ENCODE measurements at regions not wholly inside any gene's neighbourhood (a gene's known extent, or its start where the extent isn't known, plus 50 kb on each side); places are given as distances from the start of the nearest gene placed in this dataset.

DNA sequence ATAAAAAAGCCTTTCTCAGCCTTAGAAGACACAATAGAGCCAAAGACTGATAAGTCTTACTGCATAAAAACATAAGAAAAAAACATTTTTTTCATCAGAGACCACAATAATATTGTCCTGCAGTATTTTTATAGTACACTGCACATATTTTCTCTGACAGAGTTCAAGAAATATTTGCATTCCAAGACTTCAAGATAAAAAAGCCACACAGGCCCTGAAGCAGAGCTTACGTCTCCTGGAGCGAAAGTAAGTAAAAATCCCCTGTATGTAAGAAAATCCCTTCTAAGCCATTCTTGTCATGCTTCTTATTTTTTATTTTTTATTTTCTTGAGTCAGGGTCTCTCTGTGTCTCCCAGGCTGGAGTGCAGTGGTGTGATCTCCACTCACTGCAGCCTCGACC lies 755.9 kb downstream of the LIG4 start:
- no peak for ATAC-seq
- intact Hi-C loops (cut with DNase I), result no loop called here
- TF ChIP-seq, protein P1, sequence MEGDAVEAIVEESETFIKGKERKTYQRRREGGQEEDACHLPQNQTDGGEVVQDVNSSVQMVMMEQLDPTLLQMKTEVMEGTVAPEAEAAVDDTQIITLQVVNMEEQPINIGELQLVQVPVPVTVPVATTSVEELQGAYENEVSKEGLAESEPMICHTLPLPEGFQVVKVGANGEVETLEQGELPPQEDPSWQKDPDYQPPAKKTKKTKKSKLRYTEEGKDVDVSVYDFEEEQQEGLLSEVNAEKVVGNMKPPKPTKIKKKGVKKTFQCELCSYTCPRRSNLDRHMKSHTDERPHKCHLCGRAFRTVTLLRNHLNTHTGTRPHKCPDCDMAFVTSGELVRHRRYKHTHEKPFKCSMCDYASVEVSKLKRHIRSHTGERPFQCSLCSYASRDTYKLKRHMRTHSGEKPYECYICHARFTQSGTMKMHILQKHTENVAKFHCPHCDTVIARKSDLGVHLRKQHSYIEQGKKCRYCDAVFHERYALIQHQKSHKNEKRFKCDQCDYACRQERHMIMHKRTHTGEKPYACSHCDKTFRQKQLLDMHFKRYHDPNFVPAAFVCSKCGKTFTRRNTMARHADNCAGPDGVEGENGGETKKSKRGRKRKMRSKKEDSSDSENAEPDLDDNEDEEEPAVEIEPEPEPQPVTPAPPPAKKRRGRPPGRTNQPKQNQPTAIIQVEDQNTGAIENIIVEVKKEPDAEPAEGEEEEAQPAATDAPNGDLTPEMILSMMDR (IDR thresholded peaks at IDR 0.05), result no peak

DNA sequence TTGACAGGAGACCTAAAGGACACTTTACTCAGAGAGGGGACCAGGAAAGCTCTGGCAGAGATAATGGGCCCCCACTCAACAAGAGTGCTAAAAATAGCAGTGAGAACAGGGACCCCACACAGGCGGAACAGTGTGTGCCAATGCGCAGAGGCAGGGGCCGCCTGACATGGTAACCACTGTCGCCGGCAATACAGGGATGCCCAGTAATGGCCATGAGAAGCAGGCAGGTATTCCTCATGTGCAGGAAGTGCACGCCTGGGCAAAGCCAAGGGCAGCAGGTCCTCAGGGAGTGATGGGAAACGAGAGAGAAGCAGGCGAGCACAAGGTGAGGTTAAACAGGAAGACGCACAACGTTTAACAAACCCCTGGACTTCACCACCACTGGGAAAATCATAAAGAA lies 757.1 kb downstream of the LIG4 start:
- H3K4me3 ChIP-seq, result no peak overlapping the region
- H3K27me3 ChIP-seq, result no peaks in the 10 kb centered on the region
- H3K36me3 ChIP-seq, result no peaks in the 10 kb centered on the region
- ATAC-seq (no peak), DNase-seq (peak in 1 of 4 donors; percentile 50)
- intact Hi-C loops (cut with DNase I), result no loop called here
- TF ChIP-seq, protein P1 (IDR thresholded peaks at IDR 0.05), result no peak
- no peak overlapping the region for H3K27ac ChIP-seq
- peaks cover 0 to 11% of the 10 kb centered on the region in 2 donors for H3K9me3 ChIP-seq
- no peaks in the 10 kb centered on the region for H3K4me1 ChIP-seq

More for the DNA sequence above, 755.9 kb downstream of the LIG4 start:
- Histone ChIP-seq H3K27ac (no peak overlapping the region), H3K4me3 (no peak overlapping the region), H3K36me3 (no peaks in the 10 kb centered on the region), H3K27me3 (no peaks in the 10 kb centered on the region), H3K9me3 (no peaks in the 10 kb centered on the region), H3K4me1 (no peaks in the 10 kb centered on the region)
- no peak for DNase-seq

DNA sequence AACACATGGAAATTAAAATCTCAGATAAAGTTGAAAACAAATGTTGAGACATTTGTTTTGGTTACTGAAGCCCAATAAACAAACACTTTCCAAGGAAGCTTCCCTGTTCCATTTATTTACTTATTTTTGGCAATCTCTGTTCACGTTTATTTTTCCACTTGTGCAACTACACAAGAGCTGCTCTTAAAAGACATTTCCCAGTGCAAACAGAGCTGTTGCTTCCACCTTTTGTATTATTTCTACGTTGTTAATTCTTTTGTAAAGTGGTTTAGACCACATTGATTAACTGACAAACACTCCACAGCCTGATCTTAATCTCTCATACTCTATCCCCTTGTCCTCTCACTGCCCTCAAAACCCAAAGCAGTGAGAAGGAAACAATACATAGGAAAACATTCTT lies 757.6 kb downstream of the LIG4 start:
- intact Hi-C loops (cut with DNase I), result no loop called here
- Histone ChIP-seq H3K9me3 (peaks cover 0 to 16% of the 10 kb centered on the region in 2 donors), H3K4me3 (no peak overlapping the region), H3K36me3 (no peaks in the 10 kb centered on the region), H3K4me1 (no peaks in the 10 kb centered on the region), H3K27ac (no peak overlapping the region), H3K27me3 (no peaks in the 10 kb centered on the region)
- no peak for ATAC-seq
- TF ChIP-seq, protein P1 (IDR thresholded peaks at IDR 0.05), result no peak
- peak in 1 of 4 donors; percentile 19 for DNase-seq

DNA sequence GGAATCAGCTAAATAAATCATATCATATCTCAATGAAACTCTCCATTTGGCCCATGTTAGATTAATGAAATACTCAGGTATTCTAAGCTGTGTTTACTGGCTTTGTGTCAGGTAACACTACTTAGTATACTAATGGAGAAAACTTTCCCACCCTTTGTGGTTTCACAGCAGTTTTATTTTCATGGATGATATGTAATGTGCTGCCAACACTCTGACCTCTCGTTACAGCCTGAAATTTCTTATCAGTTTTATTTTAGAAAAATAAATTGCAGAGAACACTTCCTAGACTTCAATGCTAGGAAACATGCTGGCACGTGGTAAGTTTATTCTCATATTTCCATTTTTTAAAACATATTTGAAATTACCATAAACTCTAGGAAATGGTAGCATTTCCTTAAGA lies 758.9 kb downstream of the LIG4 start:
- intact Hi-C loops (cut with DNase I), result no loop called here
- TF ChIP-seq, protein P1 (IDR thresholded peaks at IDR 0.05), result no peak
- H3K4me1 ChIP-seq, result no peaks in the 10 kb centered on the region
- no peaks in the 10 kb centered on the region for H3K36me3 ChIP-seq
- DNase-seq (no peak), ATAC-seq (no peak)
- no peak overlapping the region for H3K4me3 ChIP-seq
- H3K27me3 ChIP-seq, result no peaks in the 10 kb centered on the region
- H3K27ac ChIP-seq, result no peak overlapping the region
- peaks cover 0 to 19% of the 10 kb centered on the region in 2 donors for H3K9me3 ChIP-seq

DNA sequence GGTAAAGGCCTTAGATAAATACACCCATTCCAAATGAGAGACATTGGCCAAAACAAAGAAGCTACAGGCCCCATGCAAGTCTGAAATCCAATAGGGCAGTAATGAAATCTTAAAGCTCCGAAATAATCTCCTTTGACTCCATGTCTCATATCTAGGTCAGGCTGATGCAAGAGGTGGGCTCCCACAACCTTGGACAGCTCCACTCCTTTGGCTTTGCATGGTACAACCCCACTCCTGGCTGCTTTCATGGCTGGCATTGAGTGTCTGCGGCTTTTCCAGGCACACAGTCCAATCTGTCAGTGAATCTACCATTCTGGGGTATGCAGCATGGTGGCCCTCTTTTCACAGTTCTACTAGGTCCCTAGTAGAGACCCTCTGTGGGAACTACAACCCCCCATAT lies 762.5 kb downstream of the LIG4 start:
- H3K27me3 ChIP-seq, result no peaks in the 10 kb centered on the region
- H3K27ac ChIP-seq, result no peak overlapping the region
- H3K4me3 ChIP-seq, result no peak overlapping the region
- intact Hi-C loops (cut with DNase I), result no loop called here
- DNase-seq (no peak), ATAC-seq (no peak)
- no peaks in the 10 kb centered on the region for H3K36me3 ChIP-seq
- TF ChIP-seq, protein P1 (IDR thresholded peaks at IDR 0.05), result no peak
- H3K4me1 ChIP-seq, result no peaks in the 10 kb centered on the region
- peaks cover 0 to 19% of the 10 kb centered on the region in 2 donors for H3K9me3 ChIP-seq

Measured in left lung (tissue), 4 donors.